IMR-90 (cell line): ENCODE measurements at regions not wholly inside any gene's neighbourhood (a gene's known extent, or its start where the extent isn't known, plus 50 kb on each side); places are given as distances from the start of the nearest gene placed in this dataset.

Experiments
- ATAC-seq: fragments of 200-7000 bp; cut with Tn5 transposase; 2 replicates; pipeline ENCODE4 v1.9.1; 2020; ENCODE audit warnings: low read depth, mild to moderate bottlenecking, moderate library complexity
- BruUV-seq: library from RNA; stranded (reverse); fragments of 400-500 nt; replicated peaks from 2 replicates; lab custom pipeline; 2021; lab: Mats Ljungman, UMichigan
- CTCF ChIA-PET: fragments of 300-600 bp; formaldehyde crosslinking; extraction: SDS; loops from one replicate; lab custom pipeline; 2021; ENCODE audit warnings: antibody characterized with exemption; lab: Yijun Ruan, JAX
- POLR2A ChIA-PET: fragments of 300-600 bp; sonication (Branson Sonifier 250); formaldehyde crosslinking; loops from one replicate; lab custom pipeline; 2022; ENCODE audit warnings: antibody characterized with exemption; ENCODE audit not compliant: unreplicated experiment; lab: Charles Lee
- DNase-seq: peaks from one replicate; pipeline ENCODE4 v3.0.0; 2013
- H2AFZ ChIP-seq: replicated peaks from 2 replicates; pipeline ENCODE3; 2013; ENCODE audit warnings: low read length, mild to moderate bottlenecking; ENCODE audit not compliant: poor library complexity
- H2AK5ac ChIP-seq: 2 replicates; pipeline ENCODE4 v1.6.1; 2013; ENCODE audit warnings: low read depth, low read length, inconsistent platforms
- H2AK9ac ChIP-seq: replicated peaks from 2 replicates; pipeline ENCODE3; 2013; ENCODE audit warnings: mild to moderate bottlenecking, low read depth, low read length, moderate library complexity; ENCODE audit not compliant: poor library complexity
- H2BK120ac ChIP-seq: 2 replicates; pipeline ENCODE4 v1.6.1; 2013; ENCODE audit warnings: low read depth, low read length, inconsistent platforms
- H2BK15ac ChIP-seq: 3 replicates; pipeline ENCODE4 v1.6.1; 2013; ENCODE audit warnings: low read depth, low read length, inconsistent platforms
- H2BK20ac ChIP-seq: 2 replicates; pipeline ENCODE4 v1.6.1; 2013; ENCODE audit warnings: low read depth, mild to moderate bottlenecking, inconsistent platforms, low read length, moderate library complexity
- H2BK5ac ChIP-seq: 2 replicates; pipeline ENCODE4 v1.6.1; 2013; ENCODE audit warnings: mild to moderate bottlenecking, low read depth, low read length, inconsistent platforms; ENCODE audit not compliant: poor library complexity, severe bottlenecking
- H3K14ac ChIP-seq: replicated peaks from 2 replicates; pipeline ENCODE4 v1.6.1; 2013; ENCODE audit warnings: low read depth, low read length, inconsistent platforms
- H3K18ac ChIP-seq: 2 replicates; pipeline ENCODE4 v1.6.1; 2013; ENCODE audit warnings: low read depth, low read length, control low read depth
- H3K23ac ChIP-seq: 2 replicates; pipeline ENCODE4 v1.6.1; 2013; ENCODE audit warnings: low read depth, low read length, inconsistent platforms
- H3K27ac ChIP-seq: 2 replicates; pipeline ENCODE4 v1.5.1; 2013; ENCODE audit warnings: mild to moderate bottlenecking, control low read depth, low read length; ENCODE audit not compliant: insufficient read depth
- H3K27me3 ChIP-seq: 2 replicates; pipeline ENCODE4 v1.6.1; 2013; ENCODE audit warnings: low read length; ENCODE audit not compliant: control insufficient read depth, insufficient read depth
- H3K36me3 ChIP-seq: 2 replicates; pipeline ENCODE4 v1.6.1; 2013; ENCODE audit warnings: low read length, mixed read lengths; ENCODE audit not compliant: control insufficient read depth, insufficient read depth
- H3K4ac ChIP-seq: 2 replicates; pipeline ENCODE4 v1.6.1; 2013; ENCODE audit warnings: low read depth, low read length, inconsistent platforms
- H3K4me1 ChIP-seq: 2 replicates; pipeline ENCODE4 v1.6.1; 2013; ENCODE audit warnings: low read length, mixed read lengths; ENCODE audit not compliant: control insufficient read depth, insufficient read depth
- H3K4me2 ChIP-seq: 2 replicates; pipeline ENCODE4 v1.6.1; 2013; ENCODE audit warnings: low read depth, mild to moderate bottlenecking, control low read depth, low read length, moderate library complexity
- H3K4me3 ChIP-seq: 2 replicates; pipeline ENCODE4 v1.5.1; 2013; ENCODE audit warnings: low read depth, mild to moderate bottlenecking, control low read depth, low read length, moderate library complexity; ENCODE audit not compliant: insufficient read depth
- H3K56ac ChIP-seq: 2 replicates; pipeline ENCODE4 v1.6.1; 2013; ENCODE audit warnings: low read length, inconsistent platforms; ENCODE audit not compliant: insufficient read depth; ENCODE audit errors: extremely low read depth
- H3K79me1 ChIP-seq, 2 experiments: 2 replicates each; pipeline ENCODE4 v1.6.1; 2013; ENCODE audit warnings: low read length in 2 of 2, inconsistent platforms in 1 of 2, low read depth in 1 of 2
- H3K9ac ChIP-seq: 2 replicates; pipeline ENCODE4 v1.6.1; 2013; ENCODE audit warnings: low read depth, low read length, control low read depth
- H3K9me1 ChIP-seq: 2 replicates; pipeline ENCODE4 v1.6.1; 2013; ENCODE audit warnings: low read length, inconsistent platforms; ENCODE audit not compliant: insufficient read depth
- H3K9me3 ChIP-seq: 2 replicates; pipeline ENCODE4 v1.6.1; 2013; ENCODE audit warnings: low read length; ENCODE audit not compliant: control insufficient read depth, insufficient read depth
- H4K20me1 ChIP-seq: 2 replicates; pipeline ENCODE4 v1.6.1; 2013; ENCODE audit warnings: low read length, inconsistent platforms; ENCODE audit not compliant: insufficient read depth
- H4K5ac ChIP-seq: 2 replicates; pipeline ENCODE4 v1.6.1; 2013; ENCODE audit warnings: mild to moderate bottlenecking, low read depth, low read length, control low read depth
- H4K8ac ChIP-seq, 2 experiments: 2 replicates each; pipeline ENCODE4 v1.6.1; 2013; ENCODE audit warnings: low read depth in 2 of 2, low read length in 2 of 2, control low read depth in 1 of 2, inconsistent platforms in 1 of 2
- H4K91ac ChIP-seq: 2 replicates; pipeline ENCODE4 v1.6.1; 2013; ENCODE audit warnings: low read depth, low read length, inconsistent platforms; ENCODE audit not compliant: insufficient read depth
- BHLHE40 ChIP-seq: fragments of 150-350 bp; IDR thresholded peaks from 2 replicates; pipeline ENCODE4 v1.6.1; 2016; ENCODE audit warnings: mild to moderate bottlenecking, low read depth, low read length
- CEBPB ChIP-seq: IDR thresholded peaks from 2 replicates; pipeline ENCODE4 v1.6.1; 2012; ENCODE audit warnings: low read depth, low read length, improper control_type of control experiment
- CHD1 ChIP-seq: IDR thresholded peaks from 2 replicates; pipeline ENCODE4 v1.6.1; 2012; ENCODE audit warnings: low read depth, low read length, improper control_type of control experiment
- CTCF ChIP-seq: conservative IDR thresholded peaks from 2 replicates; pipeline ENCODE4 v1.5.1; 2012; ENCODE audit warnings: mild to moderate bottlenecking, low read depth, low read length, improper control_type of control experiment
- ELK1 ChIP-seq: fragments of 150-350 bp; IDR thresholded peaks from 2 replicates; pipeline ENCODE4 v1.6.1; 2016; ENCODE audit warnings: low read depth, mild to moderate bottlenecking, low read length, moderate library complexity, borderline replicate concordance
- FOS ChIP-seq: fragments of 150-350 bp; IDR thresholded peaks from 2 replicates; pipeline ENCODE4 v1.6.1; 2016; ENCODE audit warnings: low read depth, low read length
- MAFK ChIP-seq: IDR thresholded peaks from 2 replicates; pipeline ENCODE4 v1.6.1; 2012; ENCODE audit warnings: low read depth, low read length, improper control_type of control experiment
- MAZ ChIP-seq: IDR thresholded peaks from 2 replicates; pipeline ENCODE4 v1.6.1; 2012; ENCODE audit warnings: low read depth, mild to moderate bottlenecking, low read length, improper control_type of control experiment, moderate library complexity, borderline replicate concordance
- MXI1 ChIP-seq: IDR thresholded peaks from 2 replicates; pipeline ENCODE4 v1.6.1; 2012; ENCODE audit warnings: low read depth, mild to moderate bottlenecking, low read length, moderate library complexity, borderline replicate concordance
- NFE2L2 ChIP-seq: fragments of 150-350 bp; IDR thresholded peaks from 2 replicates; pipeline ENCODE4 v1.6.1; 2016; ENCODE audit warnings: low read depth, mild to moderate bottlenecking, low read length
- POLR2A ChIP-seq: IDR thresholded peaks from 2 replicates; pipeline ENCODE4 v1.6.1; 2012; ENCODE audit warnings: mild to moderate bottlenecking, low read depth, low read length
- RAD21 ChIP-seq: IDR thresholded peaks from 2 replicates; pipeline ENCODE4 v1.6.1; 2012; ENCODE audit warnings: low read length, improper control_type of control experiment
- RCOR1 ChIP-seq: IDR thresholded peaks from 2 replicates; pipeline ENCODE4 v1.6.1; 2012; ENCODE audit warnings: mild to moderate bottlenecking, low read length, improper control_type of control experiment; ENCODE audit not compliant: insufficient replicate concordance
- RFX5 ChIP-seq: IDR thresholded peaks from 2 replicates; pipeline ENCODE4 v1.8.0; 2012; ENCODE audit warnings: low read depth, mild to moderate bottlenecking, low read length, moderate library complexity
- SMC3 ChIP-seq: fragments of 150-350 bp; IDR thresholded peaks from 2 replicates; pipeline ENCODE4 v1.6.1; 2016; ENCODE audit warnings: low read depth, mild to moderate bottlenecking, antibody characterized with exemption, low read length, moderate library complexity
- USF2 ChIP-seq: fragments of 150-350 bp; IDR thresholded peaks from 2 replicates; pipeline ENCODE4 v1.6.1; 2017; ENCODE audit warnings: mild to moderate bottlenecking, antibody characterized with exemption, low read length, low read depth
- dilution Hi-C: fragments of 300-500 bp; cut with HindIII; formaldehyde crosslinking; loops from one replicate; pipeline ENCODE4 v1.14.3; 2018; ENCODE audit warnings: low sequenced_read_pairs; ENCODE audit not compliant: unreplicated experiment
- in situ Hi-C: fragments of 300-500 bp; cut with MboI; formaldehyde crosslinking; loops from 3 replicates; pipeline ENCODE4 v1.14.3; 2019; ENCODE audit warnings: low sequenced_read_pairs, inconsistent platforms, mixed read lengths
- intact Hi-C: fragments of 100-400 bp; cut with micrococcal nuclease; formaldehyde crosslinking; loops from 2 replicates; pipeline ENCODE4 v1.10.0; 2022

GRCh38 chr4:117478702-117479101 is 393.3 kb upstream of the TRAM1L1 start:
- dilution Hi-C loops, result no loop called here
- ChIA-PET CTCF (no interaction called here), POLR2A (no interaction called here)

More at GRCh38 chr4:117478702-117479101, 393.3 kb upstream of the TRAM1L1 start:
- H2BK5ac ChIP-seq, result no peak overlapping the region
- no peaks in the 10 kb centered on the region for H4K20me1 ChIP-seq
- H3K4ac ChIP-seq, result no peak overlapping the region
- no peak overlapping the region for H2BK120ac ChIP-seq
- no peak overlapping the region for H2AK5ac ChIP-seq
- H3K27me3 ChIP-seq, result no peaks in the 10 kb centered on the region
- H2AK9ac ChIP-seq, result no peak overlapping the region
- H3K56ac ChIP-seq, result no peak overlapping the region
- BruUV-seq, result no TSS peak
- H3K9me1 ChIP-seq, result peaks cover 5% of the 10 kb centered on the region
- H3K4me3 ChIP-seq, result no peak overlapping the region
- H3K79me1 ChIP-seq, result no peaks in the 10 kb centered on the region
- in situ Hi-C loops, result no loop called here
- no peak overlapping the region for H3K9ac ChIP-seq
- no peak overlapping the region for H2BK20ac ChIP-seq
- H3K18ac ChIP-seq, result no peak overlapping the region
- H3K4me1 ChIP-seq, result no peaks in the 10 kb centered on the region
- DNase-seq, result peak; percentile 6
- H3K4me2 ChIP-seq, result no peak overlapping the region
- H2BK15ac ChIP-seq, result no peak overlapping the region
- TF ChIP-seq USF2 (no peak), RCOR1 (no peak), ELK1 (no peak), MXI1 (no peak), POLR2A (no peak), FOS (no peak), RFX5 (no peak), BHLHE40 (no peak), CEBPB (no peak), RAD21 (no peak), NFE2L2 (no peak), CHD1 (no peak), MAFK (no peak), SMC3 (no peak), CTCF (no peak), MAZ (no peak)
- H4K91ac ChIP-seq, result no peak overlapping the region
- H3K23ac ChIP-seq, result no peak overlapping the region
- no peak overlapping the region for H3K14ac ChIP-seq
- no peak overlapping the region for H2AFZ ChIP-seq
- no peak for ATAC-seq
- intact Hi-C loops, result no loop called here
- H3K27ac ChIP-seq, result no peak overlapping the region
- no peak overlapping the region for H4K5ac ChIP-seq
- no peaks in the 10 kb centered on the region for H3K36me3 ChIP-seq
- H4K8ac ChIP-seq, result no peak overlapping the region
- H3K9me3 ChIP-seq, result no peaks in the 10 kb centered on the region
